ENCODE measurements at regions not wholly inside any gene's neighbourhood (a gene's known extent, or its start where the extent isn't known, plus 50 kb on each side); places are given as distances from the start of the nearest gene placed in this dataset.

GRCh38 chr13:85223883-85224656 is 575.1 kb downstream of the SLITRK6 start:
- no peaks in the 10 kb centered on the region for H3K4me1 ChIP-seq (ENCODE audit: control insufficient read depth in 1 of 2, insufficient read depth in 2 of 2, low read length in 2 of 2)
- H3K9me2 ChIP-seq (ENCODE audit: insufficient read depth): no peaks in the 10 kb centered on the region
- H2AFZ ChIP-seq (ENCODE audit: low read depth, low read length, poor library complexity, severe bottlenecking): no peak overlapping the region
- H4K20me1 ChIP-seq (ENCODE audit: insufficient read depth): no peaks in the 10 kb centered on the region
- no peak overlapping the region for H3K27ac ChIP-seq (ENCODE audit: low read depth, low read length)
- no peak overlapping the region for H3K4me3 ChIP-seq (replicated peaks in 1 of 2; ENCODE audit: low read depth in 1 of 2, low read length in 2 of 2)
- no peak overlapping the region for H3K4me2 ChIP-seq (ENCODE audit: low read length)
- ATAC-seq: no peak
- H3K9me3 ChIP-seq (ENCODE audit: control insufficient read depth in 1 of 2, insufficient read depth in 1 of 2, low read depth in 1 of 2, low read length in 2 of 2): no peaks in the 10 kb centered on the region; a peak in 1 of 4 replicates
- no peaks in the 10 kb centered on the region for H3K79me2 ChIP-seq (ENCODE audit: insufficient read depth, low read length)
- TF ChIP-seq CEBPB (IDR thresholded peaks at IDR 0.05; ENCODE audit: low read depth): no peak
- no peak for TF ChIP-seq TCF7L2 (IDR thresholded peaks at IDR 0.05; ENCODE audit: borderline replicate concordance, extremely low read depth, insufficient read depth, insufficient read length)
- TF ChIP-seq, protein P1, sequence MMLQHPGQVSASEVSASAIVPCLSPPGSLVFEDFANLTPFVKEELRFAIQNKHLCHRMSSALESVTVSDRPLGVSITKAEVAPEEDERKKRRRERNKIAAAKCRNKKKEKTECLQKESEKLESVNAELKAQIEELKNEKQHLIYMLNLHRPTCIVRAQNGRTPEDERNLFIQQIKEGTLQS (IDR thresholded peaks at IDR 0.05): no peak
- TF ChIP-seq, protein P2, sequence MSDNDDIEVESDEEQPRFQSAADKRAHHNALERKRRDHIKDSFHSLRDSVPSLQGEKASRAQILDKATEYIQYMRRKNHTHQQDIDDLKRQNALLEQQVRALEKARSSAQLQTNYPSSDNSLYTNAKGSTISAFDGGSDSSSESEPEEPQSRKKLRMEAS (IDR thresholded peaks at IDR 0.05): no peak
- no peak for TF ChIP-seq SIN3A (IDR thresholded peaks at IDR 0.05; ENCODE audit: low read depth)
- TF ChIP-seq POLR2AphosphoS5 (IDR thresholded peaks at IDR 0.05; ENCODE audit: low read depth, low read length): no peak
- no peak for TF ChIP-seq RAD21 (IDR thresholded peaks at IDR 0.05; ENCODE audit: low read depth)
- no peak for TF ChIP-seq ZFX (IDR thresholded peaks at IDR 0.05)
- TF ChIP-seq EZH2phosphoT487 (IDR thresholded peaks at IDR 0.05; ENCODE audit: borderline replicate concordance): no peak
- no peak for TF ChIP-seq SP1 (IDR thresholded peaks at IDR 0.05; ENCODE audit: low read depth)
- TF ChIP-seq CBX3 (IDR thresholded peaks at IDR 0.05; ENCODE audit: low read depth): no peak
- no peak for TF ChIP-seq EGR1 (IDR thresholded peaks at IDR 0.05; ENCODE audit: low read depth)
- no peak for TF ChIP-seq ZNF274 (IDR thresholded peaks at IDR 0.05; ENCODE audit: low read depth, low read length)
- no peak for TF ChIP-seq ELF1 (IDR thresholded peaks at IDR 0.05; ENCODE audit: borderline replicate concordance, low read depth)
- TF ChIP-seq, protein P3, sequence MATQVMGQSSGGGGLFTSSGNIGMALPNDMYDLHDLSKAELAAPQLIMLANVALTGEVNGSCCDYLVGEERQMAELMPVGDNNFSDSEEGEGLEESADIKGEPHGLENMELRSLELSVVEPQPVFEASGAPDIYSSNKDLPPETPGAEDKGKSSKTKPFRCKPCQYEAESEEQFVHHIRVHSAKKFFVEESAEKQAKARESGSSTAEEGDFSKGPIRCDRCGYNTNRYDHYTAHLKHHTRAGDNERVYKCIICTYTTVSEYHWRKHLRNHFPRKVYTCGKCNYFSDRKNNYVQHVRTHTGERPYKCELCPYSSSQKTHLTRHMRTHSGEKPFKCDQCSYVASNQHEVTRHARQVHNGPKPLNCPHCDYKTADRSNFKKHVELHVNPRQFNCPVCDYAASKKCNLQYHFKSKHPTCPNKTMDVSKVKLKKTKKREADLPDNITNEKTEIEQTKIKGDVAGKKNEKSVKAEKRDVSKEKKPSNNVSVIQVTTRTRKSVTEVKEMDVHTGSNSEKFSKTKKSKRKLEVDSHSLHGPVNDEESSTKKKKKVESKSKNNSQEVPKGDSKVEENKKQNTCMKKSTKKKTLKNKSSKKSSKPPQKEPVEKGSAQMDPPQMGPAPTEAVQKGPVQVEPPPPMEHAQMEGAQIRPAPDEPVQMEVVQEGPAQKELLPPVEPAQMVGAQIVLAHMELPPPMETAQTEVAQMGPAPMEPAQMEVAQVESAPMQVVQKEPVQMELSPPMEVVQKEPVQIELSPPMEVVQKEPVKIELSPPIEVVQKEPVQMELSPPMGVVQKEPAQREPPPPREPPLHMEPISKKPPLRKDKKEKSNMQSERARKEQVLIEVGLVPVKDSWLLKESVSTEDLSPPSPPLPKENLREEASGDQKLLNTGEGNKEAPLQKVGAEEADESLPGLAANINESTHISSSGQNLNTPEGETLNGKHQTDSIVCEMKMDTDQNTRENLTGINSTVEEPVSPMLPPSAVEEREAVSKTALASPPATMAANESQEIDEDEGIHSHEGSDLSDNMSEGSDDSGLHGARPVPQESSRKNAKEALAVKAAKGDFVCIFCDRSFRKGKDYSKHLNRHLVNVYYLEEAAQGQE (IDR thresholded peaks at IDR 0.05; ENCODE audit: low read depth): no peak
- TF ChIP-seq FOSL1 (IDR thresholded peaks at IDR 0.05; ENCODE audit: low read depth): no peak
- RAD21 ChIA-PET (ENCODE audit: low non-redundant PET in 1 of 2, low total read pairs in 2 of 2, uncharacterized antibody in 2 of 2, unreplicated experiment in 2 of 2): no interaction called here
- H3K9ac ChIP-seq (ENCODE audit: low read length): no peak overlapping the region
- intact Hi-C loops (cut with micrococcal nuclease): no loop called here
- H3K36me3 ChIP-seq (ENCODE audit: control insufficient read depth in 1 of 2, insufficient read depth in 2 of 2, low read length in 2 of 2): no peaks in the 10 kb centered on the region
- CTCF ChIA-PET: interaction anchor here (1.1 kb wide), 1 partner anchor 38 kb away, joined by 3 read pairs; no protein-coding TSS in a partner anchor
- POLR2A ChIA-PET: no interaction called here
- H3K27me3 ChIP-seq (ENCODE audit: insufficient read depth, low read length): no peaks in the 10 kb centered on the region
- no peak for DNase-seq (ENCODE audit: low read depth, low spot score)
- BruUV-seq (replicated peaks): no TSS peak

All from HCT116 (cell line).